HG02623 (cell line): ENCODE measurements at regions not wholly inside any gene's neighbourhood (a gene's known extent, or its start where the extent isn't known, plus 50 kb on each side); places are given as distances from the start of the nearest gene placed in this dataset.
"Not testable (repeated sequence)": the region's sequence is repeated elsewhere in the genome, so short reads cannot be mapped to it uniquely, and the experiment has no call there.

Experiments
- ATAC-seq: cut with Tn5 transposase; IDR thresholded peaks from one replicate; pipeline ENCODE4 v1.9.1; 2021; ENCODE audit warnings: moderate library complexity; ENCODE audit not compliant: unreplicated experiment

- ATAC-seq, result no peak
Measured at GRCh38 chrX:46034868-46035267, 510.4 kb downstream of the ZNF674 start.

- no peak for ATAC-seq
Measured at GRCh38 chrX:46029777-46030176, 515.4 kb downstream of the ZNF674 start.

- no peak for ATAC-seq
Measured at GRCh38 chrX:46016296-46016695, 528.9 kb downstream of the ZNF674 start.

- no peak for ATAC-seq
Measured at GRCh38 chrX:46015653-46016052, 529.6 kb downstream of the ZNF674 start.

- no peak for ATAC-seq
Measured at GRCh38 chrX:45992402-45993123, 552.7 kb downstream of the ZNF674 start.

GRCh38 chrX:45986971-45987370 is 558.2 kb downstream of the ZNF674 start:
- no peak for ATAC-seq

GRCh38 chrX:45986081-45986480 is 559.1 kb downstream of the ZNF674 start:
- ATAC-seq, result no peak

- ATAC-seq, result not testable (repeated sequence)
Measured at GRCh38 chrX:45982958-45983727, 562.1 kb downstream of the ZNF674 start.

GRCh38 chrX:45980726-45981125 is 564.5 kb downstream of the ZNF674 start:
- ATAC-seq, result no peak

- no peak for ATAC-seq
Measured at GRCh38 chrX:45975633-45976032, 569.6 kb downstream of the ZNF674 start.

- no peak for ATAC-seq
Measured at GRCh38 chrX:45972636-45973035, 572.6 kb downstream of the ZNF674 start.

GRCh38 chrX:45959567-45959966 is 585.7 kb downstream of the ZNF674 start:
- no peak for ATAC-seq

GRCh38 chrX:45956191-45956870 is 588.9 kb downstream of the ZNF674 start:
- ATAC-seq, result no peak

- ATAC-seq, result no peak
Measured at GRCh38 chrX:45955661-45956060, 589.6 kb downstream of the ZNF674 start.

GRCh38 chrX:45954026-45954425 is 591.2 kb downstream of the ZNF674 start:
- no peak for ATAC-seq

- ATAC-seq, result no peak
Measured at GRCh38 chrX:45952030-45952429, 593.2 kb downstream of the ZNF674 start.

- no peak for ATAC-seq
Measured at GRCh38 chrX:45935408-45935807, 609.8 kb downstream of the ZNF674 start.

GRCh38 chrX:45912316-45912715 is 632.9 kb downstream of the ZNF674 start:
- ATAC-seq, result no peak

- ATAC-seq, result no peak
Measured at GRCh38 chrX:45907786-45908185, 637.4 kb downstream of the ZNF674 start.

GRCh38 chrX:45903781-45904201 is 641.4 kb downstream of the ZNF674 start:
- no peak for ATAC-seq

GRCh38 chrX:45900766-45901615 is 644.2 kb downstream of the ZNF674 start:
- no peak for ATAC-seq
